Progenitor cell of endocrine pancreas (in vitro differentiated cells): ENCODE measurements at regions not wholly inside any gene's neighbourhood (a gene's known extent, or its start where the extent isn't known, plus 50 kb on each side); places are given as distances from the start of the nearest gene placed in this dataset.

ENCODE experiments used
- DNase-seq: peaks from one replicate; pipeline ENCODE4 v3.0.0; 2021; ENCODE audit warnings: low spot score; ENCODE audit not compliant: unreplicated experiment
- H3K27ac Mint-ChIP-seq: 2 replicates; pipeline ENCODE4 v1.8.0; 2021; ENCODE audit warnings: mild to moderate bottlenecking, moderate library complexity, mixed read lengths
- H3K27me3 Mint-ChIP-seq: 2 replicates; pipeline ENCODE4 v1.8.0; 2021; ENCODE audit warnings: mixed read lengths
- H3K36me3 Mint-ChIP-seq: 2 replicates; pipeline ENCODE4 v1.8.0; 2022; ENCODE audit warnings: mixed read lengths; ENCODE audit not compliant: insufficient read depth
- H3K4me1 Mint-ChIP-seq: 2 replicates; pipeline ENCODE4 v1.8.0; 2021; ENCODE audit warnings: low read depth, mixed read lengths
- H3K4me3 Mint-ChIP-seq: 2 replicates; pipeline ENCODE4 v1.8.0; 2021; ENCODE audit warnings: low read depth, mild to moderate bottlenecking, moderate library complexity, mixed read lengths
- H3K9me3 Mint-ChIP-seq: 2 replicates; pipeline ENCODE4 v1.8.0; 2021; ENCODE audit warnings: low read depth, mixed read lengths
- CTCF ChIP-seq: fragments of 200-600 bp; sonication (generic); IDR thresholded peaks from one replicate; pipeline ENCODE4 v1.5.0; 2021; ENCODE audit warnings: antibody characterized with exemption, mild to moderate bottlenecking; ENCODE audit not compliant: unreplicated experiment

DNA sequence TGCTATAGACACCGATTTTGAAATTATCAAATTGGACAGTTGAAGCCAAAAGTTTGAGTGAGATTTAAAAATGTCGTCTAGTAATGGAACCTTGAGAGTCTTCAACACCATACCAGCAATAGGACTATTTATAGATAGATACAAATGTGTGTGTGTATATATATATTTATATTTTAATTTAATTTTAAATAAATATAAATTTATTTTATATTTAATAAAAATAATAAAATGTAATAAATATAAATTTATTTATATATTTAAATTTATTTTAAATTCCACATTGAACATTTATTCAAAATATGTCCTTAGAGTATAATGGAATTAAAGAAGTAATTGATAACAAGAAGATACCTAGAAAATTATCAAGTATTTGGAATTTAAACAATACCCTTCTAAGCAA lies 221.9 kb upstream of the CXXC4 start:
- Mint-ChIP-seq H3K27me3 (no peaks in the 10 kb centered on the region), H3K36me3 (no peaks in the 10 kb centered on the region), H3K4me1 (no peaks in the 10 kb centered on the region), H3K9me3 (peaks cover 3% of the 10 kb centered on the region), H3K27ac (no peak overlapping the region), H3K4me3 (no peak overlapping the region)
- DNase-seq: no peak
- TF ChIP-seq CTCF: no peak

DNA sequence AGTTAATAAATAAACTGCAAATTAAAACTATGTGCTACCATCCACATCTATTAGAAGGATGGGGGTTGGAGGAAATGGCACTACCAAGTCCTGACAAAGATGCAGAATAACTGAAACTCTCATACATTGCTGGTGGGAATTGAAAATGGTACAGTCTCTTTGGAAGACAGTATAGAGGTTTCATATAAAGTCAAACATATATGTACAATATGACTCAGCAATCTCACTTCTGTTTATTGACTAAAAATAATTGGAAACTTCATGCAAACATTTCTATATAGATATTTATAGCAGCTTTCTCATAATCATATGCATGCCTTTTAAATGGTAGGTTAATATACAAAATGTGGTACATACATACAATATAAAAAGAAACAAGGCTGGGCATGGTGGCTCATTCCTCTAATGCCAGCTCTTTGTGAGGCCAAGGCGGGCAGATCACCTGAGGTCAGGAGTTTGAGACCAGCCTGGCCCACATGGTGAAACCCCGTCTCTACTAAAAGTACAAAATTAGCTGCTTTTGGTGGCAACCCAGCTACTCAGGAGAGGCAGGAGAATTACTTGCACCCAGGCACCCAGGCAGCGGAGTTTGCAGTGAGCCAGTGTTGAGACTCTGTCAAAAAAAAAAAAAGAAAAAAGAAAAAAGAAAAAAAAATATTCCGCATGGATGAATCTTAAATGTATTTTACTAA lies 225.0 kb upstream of the CXXC4 start:
- no peak for TF ChIP-seq CTCF
- H3K9me3 Mint-ChIP-seq: peaks cover 3% of the 10 kb centered on the region
- H3K36me3 Mint-ChIP-seq: no peaks in the 10 kb centered on the region
- DNase-seq: no peak
- no peaks in the 10 kb centered on the region for H3K27me3 Mint-ChIP-seq
- no peak overlapping the region for H3K4me3 Mint-ChIP-seq
- H3K27ac Mint-ChIP-seq: no peak overlapping the region
- H3K4me1 Mint-ChIP-seq: no peaks in the 10 kb centered on the region

GRCh38 chr4:104722467-104722866 lies 227.8 kb upstream of the CXXC4 start:
- Mint-ChIP-seq H3K4me1 (no peaks in the 10 kb centered on the region), H3K9me3 (no peaks in the 10 kb centered on the region), H3K4me3 (no peak overlapping the region), H3K27me3 (no peaks in the 10 kb centered on the region), H3K27ac (no peak overlapping the region), H3K36me3 (no peaks in the 10 kb centered on the region)
- no peak for TF ChIP-seq CTCF
- DNase-seq: no peak

GRCh38 chr4:104726002-104726401 lies 231.3 kb upstream of the CXXC4 start:
- TF ChIP-seq CTCF: no peak
- H3K36me3 Mint-ChIP-seq: no peaks in the 10 kb centered on the region
- no peaks in the 10 kb centered on the region for H3K27me3 Mint-ChIP-seq
- H3K4me3 Mint-ChIP-seq: no peak overlapping the region
- no peak for DNase-seq
- H3K27ac Mint-ChIP-seq: no peak overlapping the region
- no peaks in the 10 kb centered on the region for H3K9me3 Mint-ChIP-seq
- H3K4me1 Mint-ChIP-seq: no peaks in the 10 kb centered on the region

- H3K9me3 Mint-ChIP-seq: no peaks in the 10 kb centered on the region
- H3K4me3 Mint-ChIP-seq: no peak overlapping the region
- no peak overlapping the region for H3K27ac Mint-ChIP-seq
- H3K36me3 Mint-ChIP-seq: no peaks in the 10 kb centered on the region
- peaks cover 2% of the 10 kb centered on the region for H3K4me1 Mint-ChIP-seq
- no peaks in the 10 kb centered on the region for H3K27me3 Mint-ChIP-seq
- no peak for TF ChIP-seq CTCF
- no peak for DNase-seq
Measured at GRCh38 chr4:104727643-104728042, 232.9 kb upstream of the CXXC4 start.
